ENCODE measurements at regions not wholly inside any gene's neighbourhood (a gene's known extent, or its start where the extent isn't known, plus 50 kb on each side); places are given as distances from the start of the nearest gene placed in this dataset.

DNA sequence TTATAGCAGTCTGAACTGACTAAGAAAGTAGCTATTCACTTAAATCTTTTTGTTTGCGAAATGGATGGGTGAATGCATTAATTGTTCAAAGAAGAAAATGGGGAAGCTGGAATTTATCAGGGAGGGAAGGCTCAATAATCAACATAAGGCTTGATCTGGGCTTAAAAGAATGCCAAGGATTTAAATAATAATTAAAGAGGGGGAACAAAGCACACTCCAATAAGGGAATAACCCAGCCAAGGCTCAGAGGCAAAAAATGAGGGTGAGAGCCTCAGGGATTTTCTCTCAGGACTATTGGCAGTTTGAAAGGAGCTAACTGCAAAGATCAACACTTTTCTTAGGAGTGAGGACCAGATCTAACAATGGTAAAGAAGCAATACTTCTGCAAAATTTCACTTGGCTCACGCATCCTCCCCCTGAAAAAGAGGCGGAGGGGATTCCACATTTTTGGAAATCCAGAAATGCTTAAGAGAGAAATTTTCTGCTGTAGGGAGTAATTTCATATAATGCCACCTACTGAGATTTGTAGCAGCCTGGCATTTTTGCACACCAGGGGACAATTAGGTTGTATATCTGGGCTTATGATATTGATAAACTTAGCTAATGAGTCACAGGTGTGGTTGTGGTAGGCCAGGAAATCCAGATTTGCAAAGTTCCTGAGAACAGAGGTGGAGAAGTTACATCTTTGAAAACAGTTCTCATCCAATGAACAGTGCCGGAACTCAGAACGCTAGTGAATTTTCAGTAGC is 405.1 kb downstream of the TUSC7 start:
- Histone ChIP-seq H3K4me3 (no peak overlapping the region), H3K4me1 (no peaks in the 10 kb centered on the region), H3K36me3 (no peaks in the 10 kb centered on the region), H3K27me3 (no peaks in the 10 kb centered on the region), H3K27ac (no peak overlapping the region), H3K9me3 (no peaks in the 10 kb centered on the region)
- DNase-seq (no peak), ATAC-seq (no peak)
- WGBS (ENCODE audit: insufficient coverage, low coverage, low lambda C conversion rate, missing lambda C conversion rate), result 86% methylated on average over 5 of the region's 5 CpGs
- intact Hi-C loops (cut with DNase I), result no loop called here
- TF ChIP-seq, protein P1, sequence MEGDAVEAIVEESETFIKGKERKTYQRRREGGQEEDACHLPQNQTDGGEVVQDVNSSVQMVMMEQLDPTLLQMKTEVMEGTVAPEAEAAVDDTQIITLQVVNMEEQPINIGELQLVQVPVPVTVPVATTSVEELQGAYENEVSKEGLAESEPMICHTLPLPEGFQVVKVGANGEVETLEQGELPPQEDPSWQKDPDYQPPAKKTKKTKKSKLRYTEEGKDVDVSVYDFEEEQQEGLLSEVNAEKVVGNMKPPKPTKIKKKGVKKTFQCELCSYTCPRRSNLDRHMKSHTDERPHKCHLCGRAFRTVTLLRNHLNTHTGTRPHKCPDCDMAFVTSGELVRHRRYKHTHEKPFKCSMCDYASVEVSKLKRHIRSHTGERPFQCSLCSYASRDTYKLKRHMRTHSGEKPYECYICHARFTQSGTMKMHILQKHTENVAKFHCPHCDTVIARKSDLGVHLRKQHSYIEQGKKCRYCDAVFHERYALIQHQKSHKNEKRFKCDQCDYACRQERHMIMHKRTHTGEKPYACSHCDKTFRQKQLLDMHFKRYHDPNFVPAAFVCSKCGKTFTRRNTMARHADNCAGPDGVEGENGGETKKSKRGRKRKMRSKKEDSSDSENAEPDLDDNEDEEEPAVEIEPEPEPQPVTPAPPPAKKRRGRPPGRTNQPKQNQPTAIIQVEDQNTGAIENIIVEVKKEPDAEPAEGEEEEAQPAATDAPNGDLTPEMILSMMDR (IDR thresholded peaks at IDR 0.05), result no peak
- no peak for TF ChIP-seq POLR2A (IDR thresholded peaks at IDR 0.05)

DNA sequence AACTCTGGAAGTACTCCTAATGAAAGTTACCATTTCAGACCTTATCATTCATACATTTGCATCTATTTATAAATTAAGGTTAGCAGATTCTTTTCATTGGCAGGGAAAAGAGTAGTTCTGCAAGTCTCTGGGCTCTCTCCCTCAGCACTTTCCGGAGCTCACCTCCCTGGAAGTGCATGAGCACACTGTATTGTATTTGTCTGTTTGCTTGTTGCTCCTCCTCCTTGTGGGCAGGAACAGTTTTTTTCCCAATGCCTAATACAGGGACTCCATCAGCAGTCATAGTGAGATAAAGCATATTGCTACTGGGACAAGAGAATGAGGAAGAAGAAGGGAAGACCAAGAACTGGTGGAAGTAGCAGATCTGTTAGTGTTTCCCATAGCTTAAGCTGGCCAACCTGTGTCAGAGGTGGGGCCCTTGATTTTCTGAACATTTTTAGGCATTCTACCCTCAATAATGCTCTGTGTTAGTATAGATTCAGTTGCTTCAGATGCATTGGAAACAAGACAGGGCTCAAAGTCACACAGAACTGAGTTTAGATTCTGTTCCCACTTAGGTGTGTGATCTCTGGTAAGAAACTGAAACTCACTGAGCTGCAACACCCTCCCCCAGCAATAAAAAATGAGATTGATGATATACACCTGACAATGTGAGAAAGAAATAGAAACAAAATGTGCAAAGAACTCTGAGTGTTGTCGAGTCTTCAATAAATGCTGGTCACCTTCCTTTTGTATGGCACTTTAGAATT is 407.8 kb downstream of the TUSC7 start:
- ATAC-seq (no peak), DNase-seq (no peak)
- no peaks in the 10 kb centered on the region for H3K27me3 ChIP-seq
- no peak for TF ChIP-seq POLR2A (IDR thresholded peaks at IDR 0.05)
- TF ChIP-seq, protein P1 (IDR thresholded peaks at IDR 0.05), result no peak
- no peaks in the 10 kb centered on the region for H3K4me1 ChIP-seq
- H3K9me3 ChIP-seq, result no peaks in the 10 kb centered on the region
- 74% methylated on average over 2 of the region's 2 CpGs for WGBS (ENCODE audit: insufficient coverage, low coverage, low lambda C conversion rate, missing lambda C conversion rate)
- H3K4me3 ChIP-seq, result no peak overlapping the region
- intact Hi-C loops (cut with DNase I), result no loop called here
- no peaks in the 10 kb centered on the region for H3K36me3 ChIP-seq
- no peak overlapping the region for H3K27ac ChIP-seq

DNA sequence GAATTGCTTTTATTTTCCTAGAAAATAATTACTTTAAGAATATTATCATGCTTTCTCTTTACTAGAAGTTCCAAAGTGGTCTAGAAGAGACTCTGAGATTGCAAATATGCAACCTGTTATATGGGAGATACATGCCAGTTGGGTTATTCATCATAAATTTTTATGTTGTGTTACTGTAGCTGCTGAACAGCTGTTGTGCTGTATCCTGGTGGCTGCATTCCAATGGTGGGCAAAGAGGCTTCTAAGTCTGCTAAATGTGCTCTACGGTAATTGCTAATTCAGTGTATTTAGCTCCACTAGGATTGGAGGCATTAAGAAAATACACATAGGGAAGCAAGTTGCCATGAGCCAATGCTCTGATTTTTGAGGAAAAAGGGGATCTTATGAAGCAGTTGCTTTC is 409.0 kb downstream of the TUSC7 start:
- Histone ChIP-seq H3K4me1 (no peaks in the 10 kb centered on the region), H3K9me3 (no peaks in the 10 kb centered on the region), H3K27me3 (no peaks in the 10 kb centered on the region), H3K4me3 (no peak overlapping the region), H3K27ac (no peak overlapping the region), H3K36me3 (no peaks in the 10 kb centered on the region)
- ATAC-seq (no peak), DNase-seq (no peak)
- TF ChIP-seq, protein P1 (IDR thresholded peaks at IDR 0.05), result no peak
- no peak for TF ChIP-seq POLR2A (IDR thresholded peaks at IDR 0.05)
- intact Hi-C loops (cut with DNase I), result no loop called here
- 100% methylated on average over 1 of the region's 1 CpG for WGBS (ENCODE audit: insufficient coverage, low coverage, low lambda C conversion rate, missing lambda C conversion rate)

DNA sequence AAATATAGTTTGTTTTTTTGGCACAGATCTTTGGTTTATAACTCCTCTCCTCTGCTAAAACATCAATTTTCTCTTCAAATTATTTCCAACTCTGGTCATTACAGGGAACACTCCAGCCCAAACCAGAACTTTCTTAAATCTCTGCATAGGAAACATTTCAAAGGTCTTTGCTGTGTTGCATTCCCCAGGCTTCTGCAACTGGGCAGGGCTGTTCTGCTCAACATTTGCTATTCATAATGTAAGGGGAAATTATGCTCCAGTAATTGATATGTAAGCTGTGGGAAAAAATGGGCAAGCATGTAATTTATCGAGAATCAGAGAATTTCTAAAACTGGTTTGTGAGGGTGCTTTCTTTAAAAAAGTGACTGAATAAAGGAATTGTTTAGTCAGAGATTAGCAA is 410.4 kb downstream of the TUSC7 start:
- ATAC-seq (no peak), DNase-seq (no peak)
- intact Hi-C loops (cut with DNase I), result no loop called here
- no peak for TF ChIP-seq POLR2A (IDR thresholded peaks at IDR 0.05)
- TF ChIP-seq, protein P1 (IDR thresholded peaks at IDR 0.05), result no peak
- Histone ChIP-seq H3K27me3 (no peaks in the 10 kb centered on the region), H3K4me1 (no peaks in the 10 kb centered on the region), H3K4me3 (no peak overlapping the region), H3K36me3 (no peaks in the 10 kb centered on the region), H3K9me3 (no peaks in the 10 kb centered on the region), H3K27ac (no peak overlapping the region)
- whole genome bisulfite sequencing (ENCODE audit: insufficient coverage, low coverage, low lambda C conversion rate, missing lambda C conversion rate), result 69% methylated on average over 1 of the region's 1 CpG

All from right lobe of liver (tissue), 6 donors.